ENCODE measurements at regions not wholly inside any gene's neighbourhood (a gene's known extent, or its start where the extent isn't known, plus 50 kb on each side); places are given as distances from the start of the nearest gene placed in this dataset.

DNA sequence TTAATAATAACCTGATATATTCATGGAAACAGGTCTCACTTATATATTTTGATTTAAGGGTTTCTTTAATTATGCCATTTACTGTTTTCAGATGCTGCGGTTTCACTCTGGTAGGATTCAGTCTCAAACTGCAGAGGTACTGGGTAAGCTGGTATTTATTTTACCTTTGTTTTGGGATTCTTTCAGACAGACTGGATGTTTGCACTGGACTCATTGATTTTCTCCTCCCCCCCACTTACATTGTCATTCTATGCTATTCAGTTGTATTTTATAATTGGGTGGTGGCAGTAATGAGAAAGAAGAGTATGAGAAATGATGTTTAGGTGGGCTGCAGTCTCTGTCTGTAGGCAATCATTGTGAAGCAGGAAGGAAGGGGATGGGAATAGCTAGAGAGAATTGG is 155.6 kb downstream of the AQP4 start:
- POLR2A ChIA-PET = no interaction called here
- Histone ChIP-seq H3K9me3 (replicated peaks; ENCODE audit: control insufficient read depth, insufficient read depth, low read length) (no peaks in the 10 kb centered on the region), H3K4me2 (ENCODE audit: insufficient read depth, low read length) (no peak overlapping the region), H3K9ac (replicated peaks; ENCODE audit: extremely low read depth, insufficient read depth, low read length) (no peak overlapping the region), H3K4me1 (ENCODE audit: control insufficient read depth, extremely low read depth, insufficient read depth, low read length) (no peaks in the 10 kb centered on the region), H3K9me1 (replicated peaks; ENCODE audit: control insufficient read depth, extremely low read depth, insufficient read depth, low read length) (no peaks in the 10 kb centered on the region), H3K27me3 (ENCODE audit: control insufficient read depth in 2 of 2, insufficient read depth in 2 of 2, low read length in 2 of 2) (no peaks in the 10 kb centered on the region), H3K36me3 (ENCODE audit: control insufficient read depth in 2 of 2, extremely low read depth in 1 of 2, insufficient read depth in 2 of 2, low read length in 2 of 2) (no peaks in the 10 kb centered on the region), H3K4me3 (replicated peaks in 1 of 3; ENCODE audit: insufficient read depth in 1 of 3, low read depth in 1 of 3, low read length in 3 of 3) (no peak overlapping the region), H3K79me2 (ENCODE audit: control insufficient read depth, insufficient read depth, low read length) (no peaks in the 10 kb centered on the region), H2AFZ (ENCODE audit: low read depth, low read length) (no peak overlapping the region), H4K20me1 (replicated peaks; ENCODE audit: control insufficient read depth, extremely low read depth, insufficient read depth, low read length) (no peaks in the 10 kb centered on the region), H3K27ac (ENCODE audit: insufficient read depth, low read depth, low read length) (no peak overlapping the region)
- CTCF ChIA-PET = no interaction called here
- DNase-seq (ENCODE audit: low read depth, low spot score) (no peak), FAIRE-seq (no peak)
- TF ChIP-seq JUN (IDR thresholded peaks at IDR 0.05; ENCODE audit: borderline replicate concordance, insufficient read depth, insufficient read length, low read depth) = no peak
- TF ChIP-seq, protein P1, sequence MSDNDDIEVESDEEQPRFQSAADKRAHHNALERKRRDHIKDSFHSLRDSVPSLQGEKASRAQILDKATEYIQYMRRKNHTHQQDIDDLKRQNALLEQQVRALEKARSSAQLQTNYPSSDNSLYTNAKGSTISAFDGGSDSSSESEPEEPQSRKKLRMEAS (IDR thresholded peaks at IDR 0.05; ENCODE audit: insufficient read depth, insufficient read length) = no peak
- TF ChIP-seq EZH2 (IDR thresholded peaks at IDR 0.05; ENCODE audit: borderline replicate concordance, low read depth, low read length, severe bottlenecking) = no peak
- no peak for TF ChIP-seq GATA2 (IDR thresholded peaks at IDR 0.05; ENCODE audit: insufficient read depth, insufficient read length, low read depth, low read length)
- no peak for TF ChIP-seq POLR2AphosphoS5 (IDR thresholded peaks at IDR 0.05; ENCODE audit: insufficient read depth, low read depth, low read length)
- TF ChIP-seq MYC (IDR thresholded peaks at IDR 0.05; ENCODE audit: low read depth, low read length) = no peak
- TF ChIP-seq, protein P2, sequence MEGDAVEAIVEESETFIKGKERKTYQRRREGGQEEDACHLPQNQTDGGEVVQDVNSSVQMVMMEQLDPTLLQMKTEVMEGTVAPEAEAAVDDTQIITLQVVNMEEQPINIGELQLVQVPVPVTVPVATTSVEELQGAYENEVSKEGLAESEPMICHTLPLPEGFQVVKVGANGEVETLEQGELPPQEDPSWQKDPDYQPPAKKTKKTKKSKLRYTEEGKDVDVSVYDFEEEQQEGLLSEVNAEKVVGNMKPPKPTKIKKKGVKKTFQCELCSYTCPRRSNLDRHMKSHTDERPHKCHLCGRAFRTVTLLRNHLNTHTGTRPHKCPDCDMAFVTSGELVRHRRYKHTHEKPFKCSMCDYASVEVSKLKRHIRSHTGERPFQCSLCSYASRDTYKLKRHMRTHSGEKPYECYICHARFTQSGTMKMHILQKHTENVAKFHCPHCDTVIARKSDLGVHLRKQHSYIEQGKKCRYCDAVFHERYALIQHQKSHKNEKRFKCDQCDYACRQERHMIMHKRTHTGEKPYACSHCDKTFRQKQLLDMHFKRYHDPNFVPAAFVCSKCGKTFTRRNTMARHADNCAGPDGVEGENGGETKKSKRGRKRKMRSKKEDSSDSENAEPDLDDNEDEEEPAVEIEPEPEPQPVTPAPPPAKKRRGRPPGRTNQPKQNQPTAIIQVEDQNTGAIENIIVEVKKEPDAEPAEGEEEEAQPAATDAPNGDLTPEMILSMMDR (IDR thresholded peaks at IDR 0.05; ENCODE audit: extremely low read depth in 1 of 2, insufficient read depth in 1 of 2, low read depth in 1 of 2, low read length in 2 of 2) = no peak
- TF ChIP-seq POLR2A (IDR thresholded peaks at IDR 0.05; ENCODE audit: low read depth, low read length) = no peak
- no peak for TF ChIP-seq FOS (IDR thresholded peaks at IDR 0.05; ENCODE audit: borderline replicate concordance, insufficient read depth, low read length)
- BruUV-seq (replicated peaks) = no TSS peak
- dilution Hi-C loops (cut with MboI; ENCODE audit: extremely low pct_ligation_motif_present, low sequenced_read_pairs) (no loop called here), intact Hi-C loops (cut with micrococcal nuclease) (no loop called here)

Measured in endothelial cell of umbilical vein (primary cell).